ENCODE measurements at regions not wholly inside any gene's neighbourhood (a gene's known extent, or its start where the extent isn't known, plus 50 kb on each side); places are given as distances from the start of the nearest gene placed in this dataset.

GRCh38 chr2:234826681-234827080 is 125.1 kb upstream of the SH3BP4 start:
- TF ChIP-seq CTCF (IDR thresholded peaks at IDR 0.05), result no peak
- no peak for TF ChIP-seq POLR2A (IDR thresholded peaks at IDR 0.05)

All from tibial nerve (tissue), 3 donors.